ENCODE measurements at regions not wholly inside any gene's neighbourhood (a gene's known extent, or its start where the extent isn't known, plus 50 kb on each side); places are given as distances from the start of the nearest gene placed in this dataset.

DNA sequence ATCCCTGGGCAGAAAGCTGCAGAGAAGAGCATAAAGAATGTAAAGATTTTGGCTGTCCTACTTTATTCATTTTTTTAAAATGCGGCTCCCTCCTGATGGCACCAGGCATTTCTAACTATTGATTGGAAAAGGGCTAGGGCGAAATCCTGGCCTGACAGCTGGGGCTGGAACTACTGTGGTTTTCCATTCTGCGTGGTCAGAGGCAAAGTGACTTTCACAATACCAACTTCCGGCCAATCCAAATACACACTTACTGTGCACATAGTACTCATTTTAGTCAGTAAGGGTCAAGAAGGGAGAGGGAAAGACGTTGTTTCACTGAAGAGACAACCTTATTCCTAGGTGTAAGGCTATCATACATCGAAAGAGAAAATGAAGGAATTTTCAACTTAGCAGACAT, 113.8 kb upstream of the PMFBP1 start:
- TF ChIP-seq, protein P1, sequence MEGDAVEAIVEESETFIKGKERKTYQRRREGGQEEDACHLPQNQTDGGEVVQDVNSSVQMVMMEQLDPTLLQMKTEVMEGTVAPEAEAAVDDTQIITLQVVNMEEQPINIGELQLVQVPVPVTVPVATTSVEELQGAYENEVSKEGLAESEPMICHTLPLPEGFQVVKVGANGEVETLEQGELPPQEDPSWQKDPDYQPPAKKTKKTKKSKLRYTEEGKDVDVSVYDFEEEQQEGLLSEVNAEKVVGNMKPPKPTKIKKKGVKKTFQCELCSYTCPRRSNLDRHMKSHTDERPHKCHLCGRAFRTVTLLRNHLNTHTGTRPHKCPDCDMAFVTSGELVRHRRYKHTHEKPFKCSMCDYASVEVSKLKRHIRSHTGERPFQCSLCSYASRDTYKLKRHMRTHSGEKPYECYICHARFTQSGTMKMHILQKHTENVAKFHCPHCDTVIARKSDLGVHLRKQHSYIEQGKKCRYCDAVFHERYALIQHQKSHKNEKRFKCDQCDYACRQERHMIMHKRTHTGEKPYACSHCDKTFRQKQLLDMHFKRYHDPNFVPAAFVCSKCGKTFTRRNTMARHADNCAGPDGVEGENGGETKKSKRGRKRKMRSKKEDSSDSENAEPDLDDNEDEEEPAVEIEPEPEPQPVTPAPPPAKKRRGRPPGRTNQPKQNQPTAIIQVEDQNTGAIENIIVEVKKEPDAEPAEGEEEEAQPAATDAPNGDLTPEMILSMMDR (IDR thresholded peaks at IDR 0.05; ENCODE audit: unreplicated experiment): no peak
- DNase-seq (ENCODE audit: low spot score): no peak
- H3K4me3 Mint-ChIP-seq (ENCODE audit: unreplicated experiment): no peak overlapping the region

DNA sequence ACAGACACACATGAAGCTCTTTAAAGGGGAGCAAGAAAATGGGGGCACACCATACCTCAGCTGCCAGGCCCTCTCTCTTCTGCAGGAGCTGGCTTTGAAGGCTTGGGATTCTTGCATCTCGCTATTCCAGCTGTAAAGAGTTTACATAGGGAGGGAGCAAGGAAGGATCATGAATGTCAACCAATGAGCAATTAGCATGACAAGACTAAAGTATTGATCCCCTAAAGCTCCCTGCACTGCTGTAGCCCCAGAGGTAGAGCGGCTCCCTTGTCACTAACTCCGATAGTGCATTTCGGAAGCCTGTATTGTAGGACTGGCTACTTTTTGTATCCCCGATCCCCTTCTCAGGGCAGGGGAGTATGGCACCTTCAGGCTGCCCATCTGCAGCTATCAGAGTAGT, 113.4 kb upstream of the PMFBP1 start:
- H3K4me1 Mint-ChIP-seq (ENCODE audit: unreplicated experiment): peaks cover 3% of the 10 kb centered on the region
- H3K9me3 Mint-ChIP-seq (ENCODE audit: unreplicated experiment): no peaks in the 10 kb centered on the region
- TF ChIP-seq, protein P1 (IDR thresholded peaks at IDR 0.05; ENCODE audit: unreplicated experiment): no peak
- DNase-seq (ENCODE audit: low spot score): no peak
- no peaks in the 10 kb centered on the region for H3K36me3 Mint-ChIP-seq (ENCODE audit: low read depth, unreplicated experiment)
- no peak overlapping the region for H3K27ac Mint-ChIP-seq (ENCODE audit: unreplicated experiment)
- H3K27me3 Mint-ChIP-seq (ENCODE audit: unreplicated experiment): peaks cover 2% of the 10 kb centered on the region
- no peak overlapping the region for H3K4me3 Mint-ChIP-seq (ENCODE audit: unreplicated experiment)

More for the DNA sequence above, 113.8 kb upstream of the PMFBP1 start:
- peaks cover 2% of the 10 kb centered on the region for H3K27me3 Mint-ChIP-seq (ENCODE audit: unreplicated experiment)
- peaks cover 3% of the 10 kb centered on the region for H3K4me1 Mint-ChIP-seq (ENCODE audit: unreplicated experiment)
- no peaks in the 10 kb centered on the region for H3K36me3 Mint-ChIP-seq (ENCODE audit: low read depth, unreplicated experiment)
- no peaks in the 10 kb centered on the region for H3K9me3 Mint-ChIP-seq (ENCODE audit: unreplicated experiment)
- H3K27ac Mint-ChIP-seq (ENCODE audit: unreplicated experiment): no peak overlapping the region

DNA sequence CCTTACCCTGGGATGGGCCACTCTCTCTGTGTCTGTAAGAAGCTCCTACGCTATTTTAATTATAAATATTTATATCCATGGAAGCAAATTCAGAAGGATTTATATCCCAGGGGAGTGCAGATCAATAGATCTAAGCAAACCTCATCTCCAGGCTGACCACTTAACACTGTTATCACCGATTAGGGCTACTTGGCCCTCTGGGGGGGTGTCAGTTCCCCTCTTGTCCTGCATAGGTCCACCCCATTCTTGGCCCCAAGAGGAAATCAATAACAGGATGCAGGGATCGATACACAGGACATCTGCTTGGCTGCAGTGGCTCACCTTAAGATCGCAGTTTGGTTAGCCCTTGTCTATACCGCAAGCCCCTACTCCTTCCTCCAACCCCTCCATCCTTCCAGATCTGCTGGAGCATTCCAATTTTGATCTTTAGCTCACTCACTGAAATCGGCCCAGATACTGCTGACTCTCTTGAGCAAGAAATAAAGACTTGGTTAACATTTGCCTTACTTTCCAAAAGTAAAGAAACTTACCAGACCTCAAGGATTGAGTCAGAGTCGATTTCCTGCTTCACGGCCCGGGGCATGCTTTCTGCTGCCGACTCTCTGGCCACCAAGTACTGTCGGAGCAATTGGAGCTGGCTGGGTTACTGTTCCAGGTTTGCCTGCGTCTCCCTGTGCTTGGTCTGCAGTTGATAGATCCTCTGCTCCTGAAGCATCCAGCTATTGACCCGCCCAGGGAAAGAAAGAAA, 112.3 kb upstream of the PMFBP1 start:
- TF ChIP-seq, protein P1 (IDR thresholded peaks at IDR 0.05; ENCODE audit: unreplicated experiment): no peak
- H3K4me3 Mint-ChIP-seq (ENCODE audit: unreplicated experiment): no peak overlapping the region
- H3K27ac Mint-ChIP-seq (ENCODE audit: unreplicated experiment): no peak overlapping the region
- no peaks in the 10 kb centered on the region for H3K9me3 Mint-ChIP-seq (ENCODE audit: unreplicated experiment)
- peaks cover 3% of the 10 kb centered on the region for H3K4me1 Mint-ChIP-seq (ENCODE audit: unreplicated experiment)
- H3K27me3 Mint-ChIP-seq (ENCODE audit: unreplicated experiment): peaks cover 2% of the 10 kb centered on the region
- DNase-seq (ENCODE audit: low spot score): no peak
- no peaks in the 10 kb centered on the region for H3K36me3 Mint-ChIP-seq (ENCODE audit: low read depth, unreplicated experiment)

DNA sequence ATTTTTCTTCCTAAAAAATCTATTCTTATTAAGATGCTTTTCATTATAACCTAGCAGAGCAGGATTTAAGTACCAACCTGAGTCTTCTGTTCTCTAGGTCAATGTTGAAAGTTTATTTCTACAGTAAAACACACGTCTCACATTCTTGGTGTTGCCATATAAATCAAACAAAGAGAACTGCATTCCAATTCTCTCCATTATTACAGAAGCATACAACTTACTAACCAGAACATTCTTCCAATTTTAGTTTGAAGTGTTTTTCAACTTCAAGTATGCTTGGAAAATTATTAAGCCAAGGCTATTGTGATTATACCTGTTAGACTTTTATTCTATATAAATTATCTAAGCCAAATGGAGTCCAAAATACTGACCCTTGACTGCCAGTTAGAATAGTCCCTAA, 110.4 kb upstream of the PMFBP1 start:
- Mint-ChIP-seq H3K27ac (ENCODE audit: unreplicated experiment) (no peak overlapping the region), H3K27me3 (ENCODE audit: unreplicated experiment) (peaks cover 2% of the 10 kb centered on the region), H3K4me3 (ENCODE audit: unreplicated experiment) (no peak overlapping the region), H3K36me3 (ENCODE audit: low read depth, unreplicated experiment) (no peaks in the 10 kb centered on the region), H3K4me1 (ENCODE audit: unreplicated experiment) (peaks cover 3% of the 10 kb centered on the region), H3K9me3 (ENCODE audit: unreplicated experiment) (no peaks in the 10 kb centered on the region)
- TF ChIP-seq, protein P1 (IDR thresholded peaks at IDR 0.05; ENCODE audit: unreplicated experiment): no peak
- DNase-seq (ENCODE audit: low spot score): no peak

DNA sequence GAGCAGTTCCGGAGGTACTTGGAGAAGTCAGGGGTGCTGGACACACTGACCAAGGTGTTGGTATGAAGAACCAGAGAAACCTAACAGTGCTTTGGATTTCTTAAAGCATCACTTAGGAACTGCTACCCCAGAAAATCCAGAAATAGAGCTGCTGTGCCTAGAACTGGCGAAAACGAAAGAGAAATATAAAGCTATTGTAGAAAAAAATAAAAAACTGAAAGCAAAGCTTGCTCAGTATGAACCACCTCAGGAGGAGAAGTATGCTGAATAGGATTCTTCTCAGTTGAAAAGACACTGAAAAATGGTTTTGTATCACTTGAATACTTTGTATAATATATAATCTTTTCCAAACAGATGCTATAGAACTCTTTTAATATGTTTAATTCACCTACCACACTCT, 106.3 kb upstream of the PMFBP1 start:
- H3K36me3 Mint-ChIP-seq (ENCODE audit: low read depth, unreplicated experiment): no peaks in the 10 kb centered on the region
- no peak for DNase-seq (ENCODE audit: low spot score)
- H3K4me3 Mint-ChIP-seq (ENCODE audit: unreplicated experiment): no peak overlapping the region
- H3K9me3 Mint-ChIP-seq (ENCODE audit: unreplicated experiment): no peaks in the 10 kb centered on the region
- no peaks in the 10 kb centered on the region for H3K27me3 Mint-ChIP-seq (ENCODE audit: unreplicated experiment)
- no peak overlapping the region for H3K27ac Mint-ChIP-seq (ENCODE audit: unreplicated experiment)
- TF ChIP-seq, protein P1 (IDR thresholded peaks at IDR 0.05; ENCODE audit: unreplicated experiment): no peak
- peaks cover 2% of the 10 kb centered on the region for H3K4me1 Mint-ChIP-seq (ENCODE audit: unreplicated experiment)

All from endothelial cell (in vitro differentiated cells).